ENCODE measurements at regions not wholly inside any gene's neighbourhood (a gene's known extent, or its start where the extent isn't known, plus 50 kb on each side); places are given as distances from the start of the nearest gene placed in this dataset.

DNA sequence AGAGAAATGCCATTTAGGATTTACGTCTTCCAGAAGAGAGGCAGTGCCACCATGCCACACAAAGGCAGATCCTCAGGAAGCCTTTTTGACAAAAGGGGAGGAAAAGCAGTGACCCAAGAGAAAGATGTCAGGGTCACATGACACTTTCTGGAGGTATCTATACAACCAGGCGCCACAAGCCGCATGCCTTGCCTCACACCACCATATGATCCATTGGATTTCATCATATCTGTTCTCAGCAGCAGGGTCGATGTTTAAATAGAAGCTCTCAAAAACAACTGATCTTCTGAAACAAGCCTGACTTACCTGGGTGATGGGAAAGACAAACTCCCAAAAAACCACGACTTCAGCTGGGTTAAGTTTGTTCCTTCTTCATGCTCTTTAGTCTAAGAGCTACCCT lies 52.5 kb upstream of the UNC5B start:
- no peak for DNase-seq

GRCh38 chr10:71161425-71161824 lies 50.9 kb upstream of the UNC5B start:
- DNase-seq = no peak
